ENCODE measurements at regions not wholly inside any gene's neighbourhood (a gene's known extent, or its start where the extent isn't known, plus 50 kb on each side); places are given as distances from the start of the nearest gene placed in this dataset.

GRCh38 chr5:158153508-158153907 is 294.6 kb upstream of the CLINT1 start:
- Histone ChIP-seq H3K36me3 (ENCODE audit: control insufficient read depth, insufficient read depth, low read length) (no peaks in the 10 kb centered on the region), H3K27me3 (replicated peaks; ENCODE audit: control insufficient read depth, insufficient read depth, low read length) (no peaks in the 10 kb centered on the region; the same call in 1 of the 2 replicates), H3K4me3 (replicated peaks; ENCODE audit: low read depth, low read length) (no peak overlapping the region)
- no peak for DNase-seq (ENCODE audit: extremely low read depth, insufficient read length)
- TF ChIP-seq, protein P1, sequence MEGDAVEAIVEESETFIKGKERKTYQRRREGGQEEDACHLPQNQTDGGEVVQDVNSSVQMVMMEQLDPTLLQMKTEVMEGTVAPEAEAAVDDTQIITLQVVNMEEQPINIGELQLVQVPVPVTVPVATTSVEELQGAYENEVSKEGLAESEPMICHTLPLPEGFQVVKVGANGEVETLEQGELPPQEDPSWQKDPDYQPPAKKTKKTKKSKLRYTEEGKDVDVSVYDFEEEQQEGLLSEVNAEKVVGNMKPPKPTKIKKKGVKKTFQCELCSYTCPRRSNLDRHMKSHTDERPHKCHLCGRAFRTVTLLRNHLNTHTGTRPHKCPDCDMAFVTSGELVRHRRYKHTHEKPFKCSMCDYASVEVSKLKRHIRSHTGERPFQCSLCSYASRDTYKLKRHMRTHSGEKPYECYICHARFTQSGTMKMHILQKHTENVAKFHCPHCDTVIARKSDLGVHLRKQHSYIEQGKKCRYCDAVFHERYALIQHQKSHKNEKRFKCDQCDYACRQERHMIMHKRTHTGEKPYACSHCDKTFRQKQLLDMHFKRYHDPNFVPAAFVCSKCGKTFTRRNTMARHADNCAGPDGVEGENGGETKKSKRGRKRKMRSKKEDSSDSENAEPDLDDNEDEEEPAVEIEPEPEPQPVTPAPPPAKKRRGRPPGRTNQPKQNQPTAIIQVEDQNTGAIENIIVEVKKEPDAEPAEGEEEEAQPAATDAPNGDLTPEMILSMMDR (IDR thresholded peaks at IDR 0.05; ENCODE audit: insufficient read depth, low read length, poor library complexity, severe bottlenecking) = no peak

- H3K4me3 ChIP-seq (replicated peaks; ENCODE audit: low read depth, low read length) = no peak overlapping the region
- no peaks in the 10 kb centered on the region; the same call in 1 of the 2 replicates for H3K27me3 ChIP-seq (replicated peaks; ENCODE audit: control insufficient read depth, insufficient read depth, low read length)
- no peak for DNase-seq (ENCODE audit: extremely low read depth, insufficient read length)
- H3K36me3 ChIP-seq (ENCODE audit: control insufficient read depth, insufficient read depth, low read length) = no peaks in the 10 kb centered on the region
- TF ChIP-seq, protein P1 (IDR thresholded peaks at IDR 0.05; ENCODE audit: insufficient read depth, low read length, poor library complexity, severe bottlenecking) = no peak
Measured at GRCh38 chr5:158152136-158152535, 293.2 kb upstream of the CLINT1 start.

GRCh38 chr5:158147227-158147626 is 288.3 kb upstream of the CLINT1 start:
- DNase-seq (ENCODE audit: extremely low read depth, insufficient read length) = no peak
- no peak overlapping the region for H3K4me3 ChIP-seq (replicated peaks; ENCODE audit: low read depth, low read length)
- H3K27me3 ChIP-seq (replicated peaks; ENCODE audit: control insufficient read depth, insufficient read depth, low read length) = no peaks in the 10 kb centered on the region
- TF ChIP-seq, protein P1 (IDR thresholded peaks at IDR 0.05; ENCODE audit: insufficient read depth, low read length, poor library complexity, severe bottlenecking) = no peak
- no peaks in the 10 kb centered on the region for H3K36me3 ChIP-seq (ENCODE audit: control insufficient read depth, insufficient read depth, low read length)

DNA sequence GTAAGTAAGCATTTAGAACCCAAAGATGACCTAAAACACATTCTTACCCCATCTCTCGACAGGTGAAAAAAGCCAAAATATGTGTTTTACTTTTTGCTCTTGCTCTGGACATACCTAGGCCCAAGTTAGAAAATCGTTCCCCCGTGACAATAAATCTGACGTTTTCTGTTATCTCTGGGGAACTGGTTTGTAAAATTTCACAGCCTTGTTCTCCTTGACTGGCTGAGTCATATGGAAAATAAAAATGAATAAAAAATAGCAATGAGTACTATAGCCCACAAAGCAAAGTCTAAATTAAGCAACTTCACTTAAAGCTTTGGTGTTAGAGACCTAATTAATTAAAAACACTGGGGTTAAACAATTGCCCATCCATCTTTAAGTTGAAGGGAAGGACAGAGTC is 286.9 kb upstream of the CLINT1 start:
- Histone ChIP-seq H3K27me3 (replicated peaks; ENCODE audit: control insufficient read depth, insufficient read depth, low read length) (no peaks in the 10 kb centered on the region), H3K36me3 (ENCODE audit: control insufficient read depth, insufficient read depth, low read length) (no peaks in the 10 kb centered on the region), H3K4me3 (replicated peaks; ENCODE audit: low read depth, low read length) (no peak overlapping the region)
- TF ChIP-seq, protein P1 (IDR thresholded peaks at IDR 0.05; ENCODE audit: insufficient read depth, low read length, poor library complexity, severe bottlenecking) = no peak
- DNase-seq (ENCODE audit: extremely low read depth, insufficient read length) = no peak

GRCh38 chr5:158143081-158143480 is 284.1 kb upstream of the CLINT1 start:
- DNase-seq (ENCODE audit: extremely low read depth, insufficient read length) = no peak
- Histone ChIP-seq H3K36me3 (ENCODE audit: control insufficient read depth, insufficient read depth, low read length) (no peaks in the 10 kb centered on the region), H3K4me3 (replicated peaks; ENCODE audit: low read depth, low read length) (no peak overlapping the region), H3K27me3 (replicated peaks; ENCODE audit: control insufficient read depth, insufficient read depth, low read length) (no peaks in the 10 kb centered on the region)
- TF ChIP-seq, protein P1 (IDR thresholded peaks at IDR 0.05; ENCODE audit: insufficient read depth, low read length, poor library complexity, severe bottlenecking) = no peak

- Histone ChIP-seq H3K4me3 (replicated peaks; ENCODE audit: low read depth, low read length) (no peak overlapping the region), H3K36me3 (ENCODE audit: control insufficient read depth, insufficient read depth, low read length) (no peaks in the 10 kb centered on the region), H3K27me3 (replicated peaks; ENCODE audit: control insufficient read depth, insufficient read depth, low read length) (no peaks in the 10 kb centered on the region)
- DNase-seq (ENCODE audit: extremely low read depth, insufficient read length) = no peak
- TF ChIP-seq, protein P1 (IDR thresholded peaks at IDR 0.05; ENCODE audit: insufficient read depth, low read length, poor library complexity, severe bottlenecking) = no peak
Measured at GRCh38 chr5:158142156-158142555, 283.2 kb upstream of the CLINT1 start.

All from GM06990 (cell line).